NCI-H82 treated with DMSO at 0.1 percent for 48 hours (cell line): ENCODE measurements at regions not wholly inside any gene's neighbourhood (a gene's known extent, or its start where the extent isn't known, plus 50 kb on each side); places are given as distances from the start of the nearest gene placed in this dataset.

Experiments used
- DNase-seq: peaks from one replicate; lab custom pipeline; 2025; ENCODE audit not compliant: unreplicated experiment; lab: John Stamatoyannopoulos, UW

DNA sequence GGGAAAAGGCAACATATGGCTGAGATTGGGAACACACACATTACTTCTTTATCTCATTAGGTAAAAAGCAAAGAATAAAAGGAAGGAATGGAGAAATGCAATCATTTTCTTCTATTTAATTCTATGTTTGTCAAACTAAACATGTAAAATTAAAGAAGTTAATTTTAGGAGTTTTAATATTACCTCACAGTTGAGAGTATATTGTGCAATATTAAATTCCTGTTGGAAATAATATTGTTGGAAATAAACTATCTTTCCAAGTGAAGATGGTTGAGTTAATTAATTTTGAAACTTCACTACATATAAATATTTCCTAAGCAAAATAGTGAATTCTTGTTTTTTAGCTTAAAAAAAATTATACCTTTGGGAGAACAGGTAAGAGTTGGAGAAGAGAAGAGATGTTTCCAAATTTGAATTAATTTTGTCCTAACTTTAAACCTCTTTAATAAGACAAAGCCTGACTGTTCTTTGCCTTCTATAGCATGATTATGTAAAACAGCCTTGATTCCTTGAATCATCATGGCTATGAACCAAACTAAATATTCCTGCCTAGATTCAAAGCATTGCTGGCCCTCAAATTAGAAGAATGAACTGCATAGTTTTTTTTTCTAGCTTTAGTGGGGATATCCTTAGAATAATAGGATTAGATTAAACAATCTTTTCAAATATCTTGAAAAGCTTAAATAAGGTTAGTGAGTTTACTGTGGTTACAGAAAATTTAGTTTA lies 1349.1 kb upstream of the ADGRB3 start:
- no peak for DNase-seq

DNA sequence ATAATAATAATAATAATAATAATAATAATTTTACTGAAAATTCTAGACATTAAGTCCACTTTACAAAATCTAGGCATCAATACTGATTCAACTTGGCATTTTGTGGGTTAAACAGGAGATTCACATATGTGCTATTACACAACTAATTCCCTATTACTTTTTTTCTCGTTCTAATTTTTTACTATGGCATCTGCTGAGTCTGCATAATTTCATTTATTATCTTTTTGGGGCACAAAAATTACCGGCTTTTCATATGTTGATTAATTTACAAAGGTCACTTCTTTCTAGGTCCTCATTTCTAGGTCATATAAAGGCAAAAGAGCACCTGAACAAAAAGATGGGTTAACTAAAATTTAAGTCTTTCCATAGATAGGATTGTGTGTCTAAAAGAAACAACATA lies 1357.8 kb upstream of the ADGRB3 start:
- DNase-seq = no peak

DNA sequence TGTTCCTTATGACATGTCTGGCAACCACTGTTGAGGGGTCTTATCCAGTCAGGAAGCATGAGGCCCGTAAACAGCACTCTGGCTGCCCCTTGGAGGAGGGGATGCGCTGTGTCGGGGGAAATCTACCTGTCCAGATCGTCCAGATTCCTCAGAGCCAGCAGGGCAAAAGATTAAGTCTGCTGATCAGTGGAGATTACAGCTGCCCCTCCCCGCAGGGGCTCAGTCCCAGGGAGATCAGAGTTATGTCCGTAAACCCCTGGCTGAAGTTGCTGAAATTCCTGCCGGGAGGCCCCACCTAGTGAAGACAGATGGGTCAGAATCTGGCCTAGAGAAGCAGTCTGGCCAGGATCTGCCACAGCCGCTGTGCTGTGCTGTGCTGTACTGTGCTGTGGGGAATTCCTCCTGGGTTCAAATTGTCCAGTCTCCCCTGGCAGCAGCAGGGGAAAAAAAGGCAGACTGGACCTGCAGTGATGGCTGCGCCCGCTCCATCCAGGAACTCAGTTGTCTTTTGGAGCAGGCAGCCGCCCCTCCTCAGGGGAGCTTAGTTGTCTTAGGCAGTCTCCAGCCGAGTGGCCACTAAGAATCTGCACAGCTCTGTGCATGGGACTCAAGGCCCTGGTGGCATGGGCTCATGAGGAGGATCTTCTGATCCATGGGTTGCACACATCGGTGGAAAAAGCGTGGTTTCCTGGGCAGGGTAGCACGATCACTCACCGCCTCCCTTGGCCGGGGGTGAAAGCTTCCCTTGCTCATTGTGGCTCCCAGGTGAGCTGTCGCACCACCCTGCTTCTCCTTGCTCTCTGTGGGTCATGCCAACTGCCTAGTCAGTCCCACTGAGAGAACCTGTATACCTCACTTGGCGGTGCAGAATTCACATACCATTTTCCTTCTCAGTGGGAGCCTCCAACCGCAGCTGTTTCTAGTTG lies 1368.8 kb upstream of the ADGRB3 start:
- DNase-seq = peak; percentile 55

DNA sequence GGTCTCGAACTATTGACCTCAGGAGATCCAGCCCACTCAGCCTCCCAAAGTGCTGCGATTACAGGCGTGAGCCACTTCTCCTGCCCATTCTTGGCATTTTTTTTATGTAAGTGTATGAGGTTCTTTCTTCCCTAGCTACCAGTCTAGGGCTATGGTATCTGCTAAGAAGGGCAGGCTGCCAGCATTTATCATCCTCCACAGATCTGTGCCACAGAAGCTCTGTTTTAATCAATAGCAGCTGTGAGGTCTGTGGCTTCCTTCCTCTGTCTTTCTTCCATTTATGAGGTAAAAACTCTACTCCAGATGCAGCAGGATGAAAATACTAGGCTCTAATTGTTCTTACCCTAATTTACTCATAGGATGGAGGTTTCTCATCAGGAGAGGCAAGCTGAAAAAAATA lies 1382.4 kb upstream of the ADGRB3 start:
- DNase-seq = no peak

DNA sequence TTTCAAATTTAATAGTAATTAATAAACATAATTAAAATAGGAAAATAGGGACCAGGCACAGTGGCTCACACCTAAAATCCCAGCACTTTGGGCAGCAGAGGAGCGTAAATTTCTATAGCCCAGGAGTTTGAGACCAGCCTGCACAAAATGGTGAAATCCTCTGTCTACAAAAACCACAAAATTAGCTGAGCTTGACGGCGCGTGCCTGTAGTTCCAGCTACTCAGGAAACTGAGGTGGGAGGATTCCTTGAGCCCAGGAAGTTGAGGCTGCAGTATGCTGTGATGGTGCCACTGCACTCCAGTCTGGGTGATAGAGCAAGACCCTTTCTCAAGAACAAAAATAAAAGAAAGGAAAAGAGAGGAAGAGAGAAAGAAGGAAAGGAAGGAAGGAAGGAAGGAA lies 1387.0 kb upstream of the ADGRB3 start:
- no peak for DNase-seq

DNA sequence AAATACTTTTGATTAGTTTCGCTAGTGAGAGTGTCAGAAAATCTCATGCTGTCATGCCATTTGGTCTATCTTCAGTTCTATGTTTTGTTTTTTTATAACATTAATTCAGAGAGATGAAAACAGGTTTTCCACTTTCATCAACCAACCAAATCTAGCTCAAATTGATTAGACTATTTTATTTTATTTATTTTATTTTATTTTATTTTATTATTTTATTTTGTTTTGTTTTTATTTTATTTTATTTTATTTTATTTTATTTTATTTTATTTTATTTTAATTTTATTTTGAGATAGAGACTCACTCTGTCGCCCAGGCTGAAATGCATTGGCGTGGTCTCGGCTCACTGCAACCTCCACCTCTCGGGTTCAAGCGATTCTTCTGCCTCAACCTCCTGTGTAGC lies 1391.0 kb upstream of the ADGRB3 start:
- no peak for DNase-seq

DNA sequence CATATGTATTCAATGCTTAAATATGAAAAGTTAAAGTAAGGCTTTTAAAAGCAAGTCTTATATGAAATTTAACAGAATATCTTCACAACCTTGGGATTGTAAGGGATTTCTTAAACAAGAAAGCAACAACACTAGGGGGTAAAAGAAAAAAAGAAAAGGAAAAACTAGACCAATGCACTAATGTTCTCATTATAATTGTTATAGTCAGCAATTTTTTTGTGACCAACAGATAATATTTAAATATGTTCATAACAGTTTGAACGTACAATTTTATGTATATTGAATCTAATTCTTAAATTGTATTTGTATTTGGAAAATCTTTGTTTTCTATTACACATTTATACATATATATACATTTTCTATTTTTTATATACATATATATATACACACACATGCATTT lies 1397.8 kb upstream of the ADGRB3 start:
- no peak for DNase-seq

DNA sequence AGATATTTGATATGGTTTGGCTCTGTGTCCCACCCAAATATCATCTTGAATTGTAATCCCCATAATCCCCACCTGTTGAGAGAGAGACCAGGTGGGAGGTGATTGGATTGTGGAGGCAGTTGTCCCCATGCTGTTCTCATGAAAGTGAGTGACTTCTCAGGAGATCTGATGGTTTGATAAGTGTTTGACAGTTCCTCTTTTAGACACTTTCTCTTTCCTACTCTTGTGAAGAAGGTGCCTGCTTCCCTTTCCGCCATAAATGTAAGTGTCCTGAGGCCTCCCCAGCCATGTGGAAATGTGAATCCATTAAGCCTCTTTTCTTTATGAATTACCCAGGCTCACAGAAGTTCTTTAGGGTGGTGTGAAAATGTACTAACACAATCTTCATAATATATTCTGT lies 1404.0 kb upstream of the ADGRB3 start:
- no peak for DNase-seq

DNA sequence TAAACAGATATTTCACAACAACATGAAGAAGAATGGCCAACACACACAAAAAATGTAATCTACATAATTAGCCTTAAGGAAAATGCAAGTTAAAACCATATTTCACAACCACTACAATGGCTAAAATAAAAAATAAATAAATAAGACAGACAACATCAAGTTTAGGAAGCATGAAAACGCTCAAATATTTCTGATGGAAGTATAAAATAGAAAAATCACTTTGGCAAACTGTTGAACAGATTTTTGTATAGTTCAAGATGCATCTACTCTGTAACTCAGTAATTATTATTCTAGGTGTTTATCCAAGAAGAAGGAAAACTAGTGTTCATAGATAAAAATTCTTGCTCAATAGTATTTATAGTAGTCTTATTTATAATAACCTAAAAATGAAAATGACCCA lies 1410.1 kb upstream of the ADGRB3 start:
- no peak for DNase-seq

DNA sequence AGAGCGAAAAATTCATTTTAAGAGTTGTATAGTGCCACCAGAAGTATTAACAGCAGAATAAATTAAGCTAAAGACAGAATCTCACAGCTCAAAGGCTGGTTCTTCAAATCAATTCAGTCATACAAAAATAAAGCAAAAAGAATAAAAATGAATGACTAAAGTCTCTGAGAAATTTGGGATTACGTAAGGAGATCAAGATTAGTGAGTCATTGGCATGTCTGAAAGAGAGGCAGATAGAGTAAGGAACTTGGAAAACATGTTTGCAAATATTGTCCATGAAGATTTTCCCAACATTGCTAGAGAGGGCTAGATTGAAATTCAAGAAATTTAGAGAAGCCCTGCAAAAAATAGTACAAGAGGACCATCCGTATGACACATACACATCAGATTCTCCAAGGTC lies 1413.9 kb upstream of the ADGRB3 start:
- DNase-seq = no peak

DNA sequence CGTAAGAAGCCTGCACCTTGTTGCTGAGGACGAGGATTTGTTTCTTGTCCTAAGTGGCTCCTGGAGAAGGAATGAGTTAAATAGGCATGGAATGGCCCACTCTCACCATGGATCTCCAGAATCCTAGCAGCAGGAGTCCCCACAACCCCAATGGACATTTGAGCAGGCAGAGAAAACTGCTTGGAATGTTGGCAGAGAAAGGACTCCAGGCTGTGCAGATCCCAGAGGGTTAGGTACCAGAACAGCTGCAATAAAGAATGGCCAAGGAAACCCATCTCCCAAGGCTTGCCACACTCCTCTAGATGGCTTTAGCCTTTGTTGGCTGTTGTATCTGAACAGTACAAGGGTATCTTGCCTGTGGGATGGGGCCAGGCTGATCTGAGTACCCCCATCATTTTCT lies 1415.7 kb upstream of the ADGRB3 start:
- no peak for DNase-seq

DNA sequence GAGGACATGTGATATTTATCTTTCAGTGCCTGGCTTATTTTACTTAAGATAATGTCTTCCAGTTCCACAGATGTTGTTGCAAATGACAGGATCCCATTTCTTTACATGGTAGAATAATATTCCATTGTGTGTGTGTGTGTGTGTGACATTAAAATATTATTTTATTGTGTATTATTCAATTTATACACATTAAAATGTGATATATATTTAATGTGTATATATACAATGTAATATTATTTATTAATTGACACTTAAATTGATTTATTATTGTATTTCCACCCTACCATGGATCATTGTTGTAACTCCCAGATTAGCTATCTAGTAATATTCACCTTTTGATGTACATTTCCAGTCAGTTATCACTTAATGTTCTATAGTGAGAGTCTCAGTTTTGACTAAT lies 1422.5 kb upstream of the ADGRB3 start:
- DNase-seq = no peak

DNA sequence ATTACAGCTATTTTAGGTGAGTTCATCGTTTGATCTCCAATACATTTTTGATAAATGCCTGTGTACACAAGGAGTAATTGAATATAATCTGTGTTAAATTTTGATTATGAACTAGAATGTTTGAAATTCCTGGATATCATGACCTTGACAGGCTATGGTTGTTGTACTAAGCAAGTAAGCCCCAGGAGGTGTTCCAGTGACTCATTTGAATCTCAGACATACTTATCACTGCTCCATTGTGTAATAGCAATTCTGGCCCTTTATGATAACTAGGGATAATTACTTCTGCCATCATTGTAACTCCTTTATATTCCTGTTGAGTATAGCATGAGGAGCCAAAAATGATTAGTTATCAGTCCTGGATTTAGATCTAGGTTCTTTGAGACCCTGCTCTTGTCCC lies 1424.6 kb upstream of the ADGRB3 start:
- no peak for DNase-seq

DNA sequence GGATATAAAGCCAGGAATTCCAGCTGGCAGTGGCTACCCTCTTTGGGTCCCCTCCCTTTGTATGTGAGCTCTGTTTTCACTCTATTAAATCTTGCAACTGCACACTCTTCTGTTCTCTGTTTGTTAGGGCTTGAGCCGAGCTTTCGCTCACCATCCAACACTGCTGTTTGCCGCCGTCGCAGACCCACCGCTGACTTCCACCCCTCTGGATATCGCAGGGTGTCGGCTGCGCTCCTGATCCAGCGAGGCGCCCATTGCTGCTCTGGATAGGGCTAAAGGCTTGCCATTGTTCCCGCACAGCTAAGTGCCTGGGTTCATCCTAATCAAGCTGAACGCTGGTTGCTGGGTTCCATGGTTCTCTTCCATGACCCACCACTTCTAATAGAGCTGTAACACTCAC lies 1433.5 kb upstream of the ADGRB3 start:
- no peak for DNase-seq

DNA sequence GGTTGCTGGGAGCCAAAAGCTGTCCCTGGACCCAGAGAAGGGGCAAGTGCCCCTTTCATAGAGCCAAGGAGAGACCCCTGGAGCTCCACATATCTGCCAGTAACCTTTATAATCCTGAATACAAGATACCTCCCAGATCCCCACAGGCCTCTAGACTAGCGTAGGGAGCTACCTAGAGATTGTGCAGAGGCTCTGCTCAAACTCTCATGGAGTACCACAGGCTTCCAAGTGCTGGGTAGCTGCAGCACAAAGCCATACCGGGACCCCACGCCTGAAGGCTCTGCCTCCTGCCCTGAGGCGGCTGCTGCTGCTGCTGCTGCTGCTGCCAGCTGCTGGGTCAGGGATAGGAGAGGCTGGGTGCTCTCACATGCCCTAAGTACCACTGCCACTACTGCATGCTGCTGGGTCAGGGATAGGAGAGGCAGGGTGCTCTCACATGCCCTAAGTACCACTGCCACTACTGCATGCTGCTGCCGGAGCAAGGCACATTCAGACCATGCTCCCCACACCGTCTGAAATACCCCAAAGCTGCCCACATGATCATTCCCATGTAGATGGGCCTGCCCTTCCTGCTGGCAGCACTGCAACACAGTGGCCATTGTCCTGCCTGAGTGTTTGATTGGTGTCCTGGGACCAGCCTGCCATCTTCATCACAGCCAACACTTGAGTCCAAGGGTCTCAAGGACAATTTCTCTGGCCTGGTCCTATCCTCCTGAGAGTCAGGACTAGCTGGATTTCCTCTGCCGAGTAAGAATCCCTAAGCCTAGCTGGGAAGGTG lies 1434.3 kb upstream of the ADGRB3 start:
- DNase-seq = no peak

DNA sequence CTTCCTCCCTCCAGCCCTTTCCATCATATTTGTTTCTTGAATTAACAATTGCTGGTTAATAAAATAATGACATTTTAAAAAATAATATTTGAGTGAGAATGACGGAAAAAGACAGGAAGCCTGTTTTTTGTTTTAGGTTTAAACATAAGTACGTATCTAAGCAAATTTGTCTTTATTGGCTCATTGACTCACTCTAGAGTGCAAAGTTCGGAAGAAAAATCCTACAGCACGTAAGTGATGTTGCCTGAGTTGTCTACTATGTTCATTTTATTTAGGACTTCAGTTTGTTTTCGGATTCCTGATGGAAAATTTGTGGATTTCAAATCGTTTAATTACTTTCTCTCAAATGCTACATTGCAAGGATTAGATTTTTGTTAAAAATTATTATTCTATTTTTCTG lies 1435.7 kb upstream of the ADGRB3 start:
- DNase-seq = no peak

DNA sequence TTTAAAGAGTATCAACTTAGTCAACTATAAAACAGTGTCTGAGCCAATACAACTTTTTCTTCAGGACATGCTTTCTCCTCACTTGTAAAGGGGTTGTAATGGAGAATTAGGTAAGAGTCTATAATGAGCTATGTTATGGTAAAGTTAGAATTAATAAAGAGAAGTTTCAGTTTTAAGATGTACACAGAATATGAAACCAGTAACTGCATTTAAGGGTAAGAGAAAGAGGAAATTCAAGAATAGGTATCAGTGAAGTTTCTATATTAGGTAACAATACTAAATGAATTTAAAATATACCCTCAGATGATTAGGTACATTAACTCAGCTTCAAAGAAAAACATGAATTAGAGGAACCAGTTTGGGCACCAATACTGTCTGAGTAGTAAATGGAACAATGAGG lies 1444.3 kb upstream of the ADGRB3 start:
- no peak for DNase-seq

DNA sequence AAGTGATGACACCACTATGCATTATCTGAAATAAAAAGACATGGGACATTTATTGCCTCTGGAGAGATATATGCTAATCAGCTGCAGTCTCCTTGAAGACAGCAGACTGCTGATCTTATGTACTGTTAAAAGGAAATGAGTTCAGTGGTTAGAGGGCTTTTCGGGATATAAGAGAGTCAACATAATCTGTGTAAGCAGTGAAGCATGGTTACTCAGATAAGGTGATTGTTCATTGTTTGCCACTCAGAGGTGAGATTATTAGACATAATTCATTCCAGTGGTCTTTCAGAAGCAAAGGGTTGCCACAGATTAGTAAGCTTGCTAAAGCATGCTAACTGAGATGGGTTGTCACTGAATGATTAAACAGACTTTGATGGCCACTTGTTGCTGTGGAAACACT lies 1450.7 kb upstream of the ADGRB3 start:
- DNase-seq = no peak

DNA sequence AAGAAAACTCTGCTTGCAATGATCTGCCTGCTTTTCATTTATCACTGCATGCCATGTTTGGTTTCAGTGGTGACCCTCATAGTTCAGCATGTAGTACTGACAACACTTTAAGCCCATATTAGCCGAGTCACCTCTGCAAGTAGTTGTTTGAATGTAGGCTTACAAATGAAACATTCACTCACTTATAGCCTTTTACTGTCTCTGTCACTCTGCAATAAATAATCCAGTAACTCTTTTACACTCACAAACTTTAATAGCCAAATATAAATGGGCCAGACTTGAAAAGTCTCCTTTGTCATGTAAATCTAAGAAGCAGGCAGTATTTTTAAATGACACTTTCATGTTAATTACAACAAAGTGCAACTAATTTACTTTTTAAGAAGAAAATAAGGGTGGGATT lies 1460.0 kb upstream of the ADGRB3 start:
- no peak for DNase-seq

DNA sequence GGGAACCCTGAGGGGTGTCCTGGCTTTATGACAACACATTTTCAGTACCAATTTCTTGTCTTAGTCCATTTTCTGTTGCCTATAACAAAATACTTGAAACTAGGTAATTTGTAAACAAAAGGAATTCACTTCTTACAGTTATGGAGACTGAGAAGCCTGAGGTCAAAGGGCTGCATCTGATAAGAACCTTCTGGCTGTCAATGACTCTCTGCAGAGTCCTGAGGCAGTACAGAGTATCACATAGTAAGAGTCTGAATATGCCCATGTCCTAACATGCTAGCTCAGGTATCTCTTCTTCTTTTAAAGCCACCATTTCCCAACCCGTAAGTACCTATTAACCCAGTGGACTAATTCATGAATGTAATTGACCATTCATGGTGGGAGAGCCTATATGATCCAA lies 1458.6 kb upstream of the EYS start:
- DNase-seq = no peak

DNA sequence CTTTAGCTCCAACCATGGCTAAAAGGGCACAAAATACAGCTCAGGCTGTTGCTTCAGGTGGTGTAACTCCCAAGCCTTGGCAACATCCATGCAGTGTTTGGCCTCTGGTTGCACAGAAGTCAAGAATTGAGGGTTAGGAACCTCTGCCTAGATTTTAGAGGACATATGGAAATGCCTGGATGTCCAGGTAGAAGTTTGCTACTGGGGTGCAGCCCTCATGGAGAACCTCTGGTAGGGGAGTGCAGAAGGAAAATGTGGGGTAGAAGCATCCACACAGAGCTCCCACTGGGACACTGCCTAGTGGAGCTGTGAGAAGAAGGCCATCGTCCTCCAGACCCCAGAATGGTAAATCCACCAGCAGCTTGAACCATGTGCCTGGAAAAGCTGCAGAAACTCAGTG lies 1453.8 kb upstream of the EYS start:
- DNase-seq = no peak

DNA sequence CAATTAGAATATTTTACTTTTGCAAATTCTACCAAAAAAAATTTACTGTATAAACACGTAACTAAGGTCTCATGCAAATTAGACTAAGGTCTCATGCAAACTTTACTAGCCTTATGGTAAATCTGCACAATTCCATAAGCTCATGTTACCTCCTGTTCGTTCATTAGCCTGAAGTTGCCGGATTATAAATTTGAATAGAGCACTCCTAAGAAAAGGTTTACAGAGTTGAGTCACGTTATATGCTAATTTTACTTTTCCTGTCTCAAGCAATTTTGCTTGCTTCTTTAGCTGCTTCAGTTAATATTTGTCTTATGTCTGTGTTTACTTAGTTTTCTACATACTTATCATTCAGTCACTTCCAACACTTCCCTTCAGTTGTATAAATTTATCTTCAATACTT lies 1434.0 kb upstream of the EYS start:
- DNase-seq = no peak
